ENCODE measurements at regions not wholly inside any gene's neighbourhood (a gene's known extent, or its start where the extent isn't known, plus 50 kb on each side); places are given as distances from the start of the nearest gene placed in this dataset.

GRCh38 chr2:215576572-215576971 is 140.7 kb upstream of the FN1 start:
- no peak overlapping the region for H3K4me3 ChIP-seq (ENCODE audit: low read length in 3 of 3)
- intact Hi-C loops (cut with DNase I), result no loop called here
- H3K4me1 ChIP-seq (ENCODE audit: control insufficient read depth in 2 of 3, insufficient read depth in 2 of 3, low read depth in 1 of 3, low read length in 3 of 3), result no peaks in the 10 kb centered on the region
- FAIRE-seq, result no peak
- no peak for DNase-seq
- H3K9me3 ChIP-seq (ENCODE audit: control insufficient read depth in 2 of 3, insufficient read depth in 1 of 3, low read length in 3 of 3), result no peaks in the 10 kb centered on the region
- no peaks in the 10 kb centered on the region for H3K36me3 ChIP-seq (ENCODE audit: control insufficient read depth in 2 of 3, insufficient read depth in 3 of 3, low read length in 3 of 3)
- H3K27me3 ChIP-seq (ENCODE audit: control insufficient read depth, insufficient read depth, low read length), result no peaks in the 10 kb centered on the region
- H3K27ac ChIP-seq (ENCODE audit: low read depth in 2 of 2, low read length in 2 of 2), result no peak overlapping the region
- no peak overlapping the region for H3K9ac ChIP-seq (ENCODE audit: low read length in 3 of 3)
- no peak for TF ChIP-seq CTCF (IDR thresholded peaks at IDR 0.05; ENCODE audit: borderline replicate concordance, extremely low read depth, insufficient read depth)

GRCh38 chr2:215573496-215573895 is 137.6 kb upstream of the FN1 start:
- H3K36me3 ChIP-seq (ENCODE audit: control insufficient read depth in 2 of 3, insufficient read depth in 3 of 3, low read length in 3 of 3), result no peaks in the 10 kb centered on the region
- FAIRE-seq (no peak), DNase-seq (no peak)
- H3K27me3 ChIP-seq (ENCODE audit: control insufficient read depth, insufficient read depth, low read length), result no peaks in the 10 kb centered on the region
- no peak overlapping the region for H3K4me3 ChIP-seq (ENCODE audit: low read length in 3 of 3)
- intact Hi-C loops (cut with DNase I), result no loop called here
- H3K9ac ChIP-seq (ENCODE audit: low read length in 3 of 3), result no peak overlapping the region
- H3K9me3 ChIP-seq (ENCODE audit: control insufficient read depth in 2 of 3, insufficient read depth in 1 of 3, low read length in 3 of 3), result no peaks in the 10 kb centered on the region
- TF ChIP-seq CTCF (IDR thresholded peaks at IDR 0.05; ENCODE audit: borderline replicate concordance, extremely low read depth, insufficient read depth), result no peak
- H3K27ac ChIP-seq (ENCODE audit: low read depth in 2 of 2, low read length in 2 of 2), result no peak overlapping the region
- no peaks in the 10 kb centered on the region for H3K4me1 ChIP-seq (ENCODE audit: control insufficient read depth in 2 of 3, insufficient read depth in 2 of 3, low read depth in 1 of 3, low read length in 3 of 3)

GRCh38 chr2:215572341-215572848 is 136.5 kb upstream of the FN1 start:
- no peaks in the 10 kb centered on the region for H3K27me3 ChIP-seq (ENCODE audit: control insufficient read depth, insufficient read depth, low read length)
- intact Hi-C loops (cut with DNase I), result no loop called here
- no peaks in the 10 kb centered on the region for H3K36me3 ChIP-seq (ENCODE audit: control insufficient read depth in 2 of 3, insufficient read depth in 3 of 3, low read length in 3 of 3)
- H3K4me3 ChIP-seq (ENCODE audit: low read length in 3 of 3), result no peak overlapping the region
- FAIRE-seq, result no peak
- no peak overlapping the region for H3K9ac ChIP-seq (ENCODE audit: low read length in 3 of 3)
- no peaks in the 10 kb centered on the region for H3K4me1 ChIP-seq (ENCODE audit: control insufficient read depth in 2 of 3, insufficient read depth in 2 of 3, low read depth in 1 of 3, low read length in 3 of 3)
- H3K27ac ChIP-seq (ENCODE audit: low read depth in 2 of 2, low read length in 2 of 2), result no peak overlapping the region
- no peak for TF ChIP-seq CTCF (IDR thresholded peaks at IDR 0.05; ENCODE audit: borderline replicate concordance, extremely low read depth, insufficient read depth)
- no peak for DNase-seq
- H3K9me3 ChIP-seq (ENCODE audit: control insufficient read depth in 2 of 3, insufficient read depth in 1 of 3, low read length in 3 of 3), result no peaks in the 10 kb centered on the region

- Histone ChIP-seq H3K4me1 (ENCODE audit: control insufficient read depth in 2 of 3, insufficient read depth in 2 of 3, low read depth in 1 of 3, low read length in 3 of 3) (no peaks in the 10 kb centered on the region), H3K9me3 (ENCODE audit: control insufficient read depth in 2 of 3, insufficient read depth in 1 of 3, low read length in 3 of 3) (no peaks in the 10 kb centered on the region), H3K36me3 (ENCODE audit: control insufficient read depth in 2 of 3, insufficient read depth in 3 of 3, low read length in 3 of 3) (no peaks in the 10 kb centered on the region), H3K9ac (ENCODE audit: low read length in 3 of 3) (no peak overlapping the region), H3K27ac (ENCODE audit: low read depth in 2 of 2, low read length in 2 of 2) (no peak overlapping the region), H3K4me3 (ENCODE audit: low read length in 3 of 3) (no peak overlapping the region), H3K27me3 (ENCODE audit: control insufficient read depth, insufficient read depth, low read length) (no peaks in the 10 kb centered on the region)
- FAIRE-seq (no peak), DNase-seq (no peak)
- intact Hi-C loops (cut with DNase I), result no loop called here
- no peak for TF ChIP-seq CTCF (IDR thresholded peaks at IDR 0.05; ENCODE audit: borderline replicate concordance, extremely low read depth, insufficient read depth)
Measured at GRCh38 chr2:215571689-215572088, 135.8 kb upstream of the FN1 start.
